Right ventricle myocardium inferior (tissue), 1 donor: ENCODE measurements at regions not wholly inside any gene's neighbourhood (a gene's known extent, or its start where the extent isn't known, plus 50 kb on each side); places are given as distances from the start of the nearest gene placed in this dataset.

Source experiments
- ATAC-seq: fragments of 200-7000 bp; cut with Tn5 transposase; one replicate; pipeline ENCODE4 v1.9.1; 2020; ENCODE audit warnings: mild to moderate bottlenecking, moderate library complexity
- DNase-seq: peaks from one replicate; pipeline ENCODE4 v3.0.0; 2021; ENCODE audit errors: missing footprints
- intact Hi-C: fragments of 100-400 bp; cut with DNase I; formaldehyde crosslinking; loops from one replicate; pipeline ENCODE4 v1.11.0; 2022
- donor health status: DM: no; HTN: yes; CAD: no; lungs with severe emphysema.

DNA sequence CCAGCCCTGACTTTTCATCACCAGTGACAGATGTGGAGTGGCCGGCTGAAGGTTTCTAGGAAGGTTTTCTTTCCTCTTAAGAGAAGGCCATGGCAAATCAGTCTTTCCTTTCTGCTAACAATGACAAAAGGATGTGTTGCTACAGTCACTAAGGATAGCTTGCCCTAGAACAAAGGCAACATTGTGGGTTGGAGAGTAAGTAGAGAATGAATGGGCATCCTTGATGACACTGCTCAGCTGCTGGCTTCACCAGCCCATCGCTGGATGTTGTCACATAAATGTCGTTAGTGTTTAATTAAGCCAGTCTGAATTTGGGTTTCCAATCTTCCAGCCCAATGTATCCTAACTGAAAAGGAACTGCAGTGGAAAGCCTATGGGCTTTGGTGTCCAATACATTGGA lies 168.4 kb downstream of the ZIC5 start:
- DNase-seq: no peak
- no peak for ATAC-seq
- intact Hi-C loops: no loop called here

DNA sequence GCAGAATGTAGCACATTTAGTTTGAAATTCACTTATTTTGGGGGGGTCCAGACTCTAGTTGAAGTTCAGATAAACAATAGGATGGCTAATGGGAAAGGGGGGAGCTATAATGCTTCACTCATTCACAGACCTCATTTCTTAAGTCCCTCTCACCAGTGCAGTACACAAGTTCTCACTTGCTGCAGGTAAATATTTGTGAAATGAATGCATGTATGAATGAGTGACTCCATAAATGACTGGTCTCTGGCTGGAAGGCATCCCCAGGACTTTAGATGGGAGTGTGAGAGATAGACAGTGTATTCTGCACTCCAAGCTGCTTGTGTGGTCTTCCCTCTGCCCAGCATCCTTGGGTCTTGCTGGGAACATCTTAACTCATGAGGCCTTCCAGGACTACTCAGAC lies 169.2 kb downstream of the ZIC5 start:
- intact Hi-C loops: no loop called here
- DNase-seq: no peak
- no peak for ATAC-seq

- no peak for ATAC-seq
- no peak for DNase-seq
- intact Hi-C loops: no loop called here
These were observed 170.6 kb downstream of the ZIC5 start for GRCh38 chr13:99800951-99801350.

- ATAC-seq (no peak), DNase-seq (no peak)
- intact Hi-C loops: no loop called here
These were observed 171.6 kb downstream of the ZIC5 start for GRCh38 chr13:99800011-99800410.

- ATAC-seq: no peak
- intact Hi-C loops: no loop called here
- DNase-seq: no peak
These were observed 172.8 kb downstream of the ZIC5 start for GRCh38 chr13:99798756-99799155.

DNA sequence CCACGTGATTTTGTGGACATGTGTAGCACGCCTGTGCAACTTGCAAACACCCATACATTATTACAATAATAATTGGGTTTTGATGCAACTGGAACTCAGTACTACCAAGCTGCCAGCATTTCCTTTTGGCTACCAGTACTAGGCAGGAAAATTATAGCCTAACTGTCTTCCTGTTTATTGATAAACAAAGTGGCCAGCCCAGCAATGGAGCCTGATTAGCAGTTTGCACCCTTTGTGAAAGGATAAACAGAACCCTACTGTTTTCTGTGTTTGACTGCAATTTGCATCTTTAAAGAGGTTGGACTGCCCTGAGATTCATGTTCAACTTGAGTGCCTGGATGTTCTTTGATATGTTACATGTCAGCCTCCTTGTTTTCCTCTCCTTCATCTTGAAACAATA lies 173.9 kb downstream of the ZIC5 start:
- intact Hi-C loops: no loop called here
- ATAC-seq (no peak), DNase-seq (no peak)

GRCh38 chr13:99796175-99796819 lies 175.3 kb downstream of the ZIC5 start:
- intact Hi-C loops: no loop called here
- no peak for DNase-seq
- no peak for ATAC-seq

GRCh38 chr13:99792079-99792921 lies 179.3 kb downstream of the ZIC5 start:
- DNase-seq (no peak), ATAC-seq (no peak)
- intact Hi-C loops: no loop called here

DNA sequence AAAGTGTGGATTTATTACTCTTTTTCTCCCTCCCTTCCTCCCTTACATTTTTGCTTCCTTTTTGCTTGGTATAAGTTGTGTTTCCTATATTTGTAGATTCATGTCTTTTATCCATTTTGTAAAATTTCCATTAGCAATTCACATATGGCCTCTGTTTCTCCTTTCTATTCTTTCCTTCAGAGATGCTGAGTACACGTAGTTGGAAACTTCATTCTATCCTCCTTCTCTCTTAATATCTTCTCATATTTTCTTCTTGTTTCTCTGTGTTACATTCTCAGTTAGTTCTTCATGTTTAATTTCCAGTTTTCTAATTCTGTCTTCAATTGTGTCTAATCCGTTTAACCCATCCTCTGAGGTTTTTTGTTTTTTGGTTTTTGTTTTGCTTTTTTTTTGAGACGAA lies 188.9 kb downstream of the ZIC5 start:
- no peak for DNase-seq
- intact Hi-C loops: no loop called here
- no peak for ATAC-seq

- ATAC-seq: no peak
- no peak for DNase-seq
- intact Hi-C loops: no loop called here
These were observed 193.1 kb downstream of the ZIC5 start for GRCh38 chr13:99778500-99778899.

- DNase-seq (no peak), ATAC-seq (no peak)
- intact Hi-C loops: no loop called here
These were observed 193.7 kb downstream of the ZIC5 start for GRCh38 chr13:99777873-99778272.

- intact Hi-C loops: no loop called here
- no peak for ATAC-seq
- DNase-seq: no peak
These were observed 196.9 kb downstream of the ZIC5 start for GRCh38 chr13:99774644-99775043.

DNA sequence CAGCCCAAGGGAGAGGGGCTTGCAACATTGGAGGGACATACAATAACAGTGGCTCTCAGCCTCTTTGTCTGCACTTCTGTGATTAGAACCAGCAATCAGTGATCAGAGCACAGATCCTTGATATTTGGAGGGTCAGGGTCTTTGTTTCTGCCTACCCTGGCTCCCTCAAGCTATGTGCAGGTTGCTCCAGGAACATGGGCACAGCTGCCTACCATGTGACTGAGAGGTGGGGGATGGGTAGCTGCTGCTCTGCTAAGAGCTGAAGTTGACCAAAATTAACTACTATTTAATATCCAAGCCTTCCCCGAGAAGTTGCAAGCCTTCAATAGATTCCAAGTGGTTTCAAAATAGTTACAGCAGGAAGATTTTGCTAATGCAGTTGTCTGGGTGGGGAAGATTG lies 202.6 kb downstream of the ZIC5 start:
- DNase-seq: no peak
- intact Hi-C loops: no loop called here
- no peak for ATAC-seq

GRCh38 chr13:99766641-99767045 lies 204.9 kb downstream of the ZIC5 start:
- intact Hi-C loops: no loop called here
- ATAC-seq: no peak
- no peak for DNase-seq

GRCh38 chr13:99765869-99766268 lies 205.7 kb downstream of the ZIC5 start:
- DNase-seq (no peak), ATAC-seq (no peak)
- intact Hi-C loops: no loop called here

DNA sequence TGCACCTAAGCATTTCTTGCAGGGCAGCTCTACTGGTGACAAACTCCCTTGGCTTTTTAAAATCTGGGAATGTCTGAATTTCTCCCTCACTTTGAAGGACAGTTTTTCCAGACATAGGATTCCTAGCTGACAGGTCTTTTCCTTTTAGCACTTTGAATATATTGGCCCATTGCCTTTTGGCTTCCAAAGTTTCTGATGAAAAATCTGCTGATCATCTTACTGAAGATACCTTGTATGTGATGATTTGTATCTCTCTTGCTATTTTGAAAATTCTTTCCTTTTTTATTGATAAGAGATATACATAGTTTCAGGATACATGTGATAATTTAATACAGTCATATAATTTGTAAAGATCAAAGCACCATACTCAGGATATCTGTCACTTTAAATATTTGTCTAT lies 211.1 kb downstream of the ZIC5 start:
- ATAC-seq (no peak), DNase-seq (no peak)
- intact Hi-C loops: no loop called here

DNA sequence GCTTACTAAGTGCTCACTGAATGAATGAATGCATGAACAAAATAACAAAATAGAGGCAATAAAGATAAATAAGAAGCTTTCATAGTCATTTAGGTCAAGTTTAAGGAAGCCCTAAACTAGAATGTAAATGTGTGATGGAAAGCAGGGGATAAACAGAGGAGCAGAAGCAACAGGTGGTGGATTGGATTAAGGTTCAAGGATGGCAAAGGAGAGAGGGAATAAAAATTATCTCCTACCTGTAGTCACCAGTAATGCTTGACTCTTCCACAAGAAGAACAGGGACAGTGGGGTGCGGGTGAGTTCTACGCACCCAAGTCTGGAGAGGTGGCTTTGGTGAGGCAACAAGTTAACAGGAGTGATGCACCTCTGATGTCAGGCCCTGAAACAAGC lies 212.4 kb downstream of the ZIC5 start:
- intact Hi-C loops: no loop called here
- no peak for ATAC-seq
- no peak for DNase-seq

DNA sequence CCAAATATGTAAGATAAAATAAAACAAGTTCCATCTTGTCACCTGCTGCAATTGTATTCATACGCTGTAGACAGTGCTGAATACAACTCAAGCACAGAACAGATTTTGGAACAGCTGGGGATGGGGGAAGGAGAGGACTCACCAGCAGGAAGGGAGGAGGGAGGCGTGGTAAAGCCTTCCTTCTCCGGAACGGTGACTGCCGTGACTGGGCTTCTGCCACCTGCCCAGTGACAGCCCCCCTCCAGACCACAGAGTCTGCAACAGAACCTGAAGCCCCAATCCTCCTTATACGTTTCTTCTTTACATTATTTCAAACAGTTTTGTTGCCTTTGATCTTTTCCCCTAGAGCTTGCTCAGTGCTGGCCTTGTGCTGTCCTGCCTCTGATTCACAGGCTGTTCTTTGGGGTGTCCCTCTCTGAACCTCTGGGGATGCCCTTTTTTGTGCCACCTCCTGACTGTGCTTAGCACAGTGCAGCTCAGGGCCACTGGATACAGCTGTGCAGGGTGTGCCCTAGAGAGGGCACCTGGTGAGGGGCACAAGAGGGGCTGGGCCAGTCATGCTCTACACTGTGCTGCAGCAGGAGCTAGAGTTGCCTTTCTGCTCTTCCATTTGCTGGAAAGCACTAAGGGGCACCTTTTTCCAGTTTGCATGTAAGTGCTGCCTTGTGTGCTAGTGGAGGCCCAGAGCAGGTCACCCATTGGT lies 213.0 kb downstream of the ZIC5 start:
- DNase-seq: no peak
- no peak for ATAC-seq
- intact Hi-C loops: no loop called here

DNA sequence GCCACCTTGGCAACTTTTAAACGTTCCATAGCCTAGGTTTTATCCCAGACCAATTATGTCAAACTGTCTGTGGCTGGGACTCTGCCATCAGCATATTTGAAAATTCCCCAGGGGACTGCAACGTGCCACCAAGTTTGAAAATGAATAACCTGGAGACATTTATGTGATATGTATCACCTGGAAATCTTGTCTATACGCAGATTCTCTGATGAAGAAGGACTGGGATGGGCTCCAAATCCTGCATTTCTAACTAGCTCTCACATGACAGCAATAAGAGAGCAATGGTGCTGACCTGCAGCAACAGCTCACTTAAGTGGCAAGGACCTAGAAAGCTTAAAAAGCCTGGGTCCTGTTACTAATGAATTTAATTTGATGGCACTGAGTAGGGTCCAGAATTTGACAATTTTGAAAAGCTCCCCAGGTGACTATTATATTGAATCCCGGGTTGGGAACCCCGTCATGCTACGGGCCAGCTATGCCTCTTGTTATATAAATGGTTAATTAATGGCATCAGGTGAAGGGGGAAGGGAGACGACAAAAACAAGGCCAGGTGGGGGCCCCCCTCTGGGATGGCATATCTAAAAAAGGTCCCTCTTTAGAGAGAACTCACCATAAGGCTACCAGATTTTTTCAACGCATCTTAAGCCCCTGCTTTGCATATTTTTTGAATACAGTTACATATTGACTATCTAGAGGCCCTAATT lies 213.7 kb downstream of the ZIC5 start:
- ATAC-seq (no peak), DNase-seq (no peak)
- intact Hi-C loops: no loop called here

- ATAC-seq (no peak), DNase-seq (no peak)
- intact Hi-C loops: no loop called here
These were observed 215.3 kb downstream of the ZIC5 start for GRCh38 chr13:99756281-99756680.
